SH-SY5Y (cell line): ENCODE measurements at regions not wholly inside any gene's neighbourhood (a gene's known extent, or its start where the extent isn't known, plus 50 kb on each side); places are given as distances from the start of the nearest gene placed in this dataset.

Experiments used
- GATA2 ChIP-seq: IDR thresholded peaks from 2 replicates; pipeline ENCODE4 v1.6.1; 2011; ENCODE audit warnings: mild to moderate bottlenecking, low read depth, low read length
- GATA3 ChIP-seq: IDR thresholded peaks from 2 replicates; pipeline ENCODE4 v1.6.1; 2011; ENCODE audit warnings: low read depth, mild to moderate bottlenecking, low read length, moderate library complexity

GRCh38 chr2:116804901-116805300, 1009.6 kb upstream of the DDX18 start:
- TF ChIP-seq GATA2 (no peak), GATA3 (no peak)
